ENCODE measurements at regions not wholly inside any gene's neighbourhood (a gene's known extent, or its start where the extent isn't known, plus 50 kb on each side); places are given as distances from the start of the nearest gene placed in this dataset.
"Not testable (repeated sequence)": the region's sequence is repeated elsewhere in the genome, so short reads cannot be mapped to it uniquely, and the experiment has no call there.

DNA sequence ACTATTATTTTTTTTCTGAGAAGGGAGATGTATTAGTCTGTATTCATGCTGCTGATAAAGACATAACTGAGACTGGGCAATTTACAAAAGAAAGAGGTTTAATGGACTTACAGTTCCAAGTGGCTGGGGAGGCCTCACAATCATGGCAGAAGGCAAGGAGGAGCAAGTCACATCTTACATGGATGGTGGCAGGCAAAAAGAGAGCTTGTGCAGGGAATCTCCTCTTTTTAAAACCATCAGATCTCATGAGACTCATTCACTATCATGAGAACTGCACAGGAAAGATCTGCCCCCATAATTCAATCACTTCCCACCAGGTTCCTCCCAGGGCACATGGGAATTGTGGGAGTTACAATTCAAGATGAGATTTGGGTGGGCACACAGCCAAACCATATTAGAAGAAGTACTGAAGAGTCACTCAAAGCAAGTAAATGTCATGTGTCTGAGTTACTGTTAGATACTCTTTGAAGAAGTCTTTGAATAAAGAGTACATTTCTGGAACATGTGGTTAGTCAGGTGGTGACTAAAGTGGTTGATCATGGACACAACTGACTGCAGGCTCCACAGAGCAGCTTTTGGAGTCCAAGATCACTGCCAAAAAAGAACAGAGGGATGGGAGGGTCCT lies 430.9 kb upstream of the TBL1XR1 start:
- TF ChIP-seq, protein P1, sequence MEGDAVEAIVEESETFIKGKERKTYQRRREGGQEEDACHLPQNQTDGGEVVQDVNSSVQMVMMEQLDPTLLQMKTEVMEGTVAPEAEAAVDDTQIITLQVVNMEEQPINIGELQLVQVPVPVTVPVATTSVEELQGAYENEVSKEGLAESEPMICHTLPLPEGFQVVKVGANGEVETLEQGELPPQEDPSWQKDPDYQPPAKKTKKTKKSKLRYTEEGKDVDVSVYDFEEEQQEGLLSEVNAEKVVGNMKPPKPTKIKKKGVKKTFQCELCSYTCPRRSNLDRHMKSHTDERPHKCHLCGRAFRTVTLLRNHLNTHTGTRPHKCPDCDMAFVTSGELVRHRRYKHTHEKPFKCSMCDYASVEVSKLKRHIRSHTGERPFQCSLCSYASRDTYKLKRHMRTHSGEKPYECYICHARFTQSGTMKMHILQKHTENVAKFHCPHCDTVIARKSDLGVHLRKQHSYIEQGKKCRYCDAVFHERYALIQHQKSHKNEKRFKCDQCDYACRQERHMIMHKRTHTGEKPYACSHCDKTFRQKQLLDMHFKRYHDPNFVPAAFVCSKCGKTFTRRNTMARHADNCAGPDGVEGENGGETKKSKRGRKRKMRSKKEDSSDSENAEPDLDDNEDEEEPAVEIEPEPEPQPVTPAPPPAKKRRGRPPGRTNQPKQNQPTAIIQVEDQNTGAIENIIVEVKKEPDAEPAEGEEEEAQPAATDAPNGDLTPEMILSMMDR (IDR thresholded peaks at IDR 0.05; ENCODE audit: control extremely low read depth in 1 of 3, insufficient read depth in 1 of 3, low read depth in 1 of 3, low read length in 3 of 3): not testable (repeated sequence)
- not testable (repeated sequence) for TF ChIP-seq KDM5A (IDR thresholded peaks at IDR 0.05; ENCODE audit: low read length); KDM1A (IDR thresholded peaks at IDR 0.05; ENCODE audit: borderline replicate concordance, low read length)
- TF ChIP-seq, protein P2, sequence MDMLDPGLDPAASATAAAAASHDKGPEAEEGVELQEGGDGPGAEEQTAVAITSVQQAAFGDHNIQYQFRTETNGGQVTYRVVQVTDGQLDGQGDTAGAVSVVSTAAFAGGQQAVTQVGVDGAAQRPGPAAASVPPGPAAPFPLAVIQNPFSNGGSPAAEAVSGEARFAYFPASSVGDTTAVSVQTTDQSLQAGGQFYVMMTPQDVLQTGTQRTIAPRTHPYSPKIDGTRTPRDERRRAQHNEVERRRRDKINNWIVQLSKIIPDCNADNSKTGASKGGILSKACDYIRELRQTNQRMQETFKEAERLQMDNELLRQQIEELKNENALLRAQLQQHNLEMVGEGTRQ (IDR thresholded peaks at IDR 0.05; ENCODE audit: low read length): not testable (repeated sequence)
